ENCODE measurements at regions not wholly inside any gene's neighbourhood (a gene's known extent, or its start where the extent isn't known, plus 50 kb on each side); places are given as distances from the start of the nearest gene placed in this dataset.

- TF ChIP-seq CTCF (IDR thresholded peaks at IDR 0.05) = no peak
- no peak for TF ChIP-seq POLR2A (IDR thresholded peaks at IDR 0.05)
- TF ChIP-seq POLR2AphosphoS5 (IDR thresholded peaks at IDR 0.05) = no peak
- TF ChIP-seq EP300 (IDR thresholded peaks at IDR 0.05) = no peak
These were observed 342.8 kb downstream of the EIPR1 start for GRCh38 chr2:3034856-3035255.

Measured in suprapubic skin (tissue), 4 donors.